Kasumi-1 (cell line): ENCODE measurements at regions not wholly inside any gene's neighbourhood (a gene's known extent, or its start where the extent isn't known, plus 50 kb on each side); places are given as distances from the start of the nearest gene placed in this dataset.

Source experiments
- DNase-seq, 2 experiments: peaks; one replicate each; lab custom pipeline; 2025; lab: John Stamatoyannopoulos, UW

- DNase-seq, result no peak
Observed at GRCh38 chr10:10307551-10307950, 710.1 kb upstream of the CELF2 start.

GRCh38 chr10:10310498-10310897, 707.2 kb upstream of the CELF2 start:
- no peak for DNase-seq

GRCh38 chr10:10311966-10312365, 705.7 kb upstream of the CELF2 start:
- no peak for DNase-seq

- no peak for DNase-seq
Observed at GRCh38 chr10:10313149-10313835, 704.4 kb upstream of the CELF2 start.

GRCh38 chr10:10314626-10315025, 703.0 kb upstream of the CELF2 start:
- no peak for DNase-seq

GRCh38 chr10:10315989-10316388, 701.7 kb upstream of the CELF2 start:
- DNase-seq, result no peak

- DNase-seq, result no peak
Observed at GRCh38 chr10:10317151-10317550, 700.5 kb upstream of the CELF2 start.

- no peak for DNase-seq
Observed at GRCh38 chr10:10318856-10319255, 698.8 kb upstream of the CELF2 start.

- no peak for DNase-seq
Observed at GRCh38 chr10:10320956-10321355, 696.7 kb upstream of the CELF2 start.

GRCh38 chr10:10326116-10326515, 691.6 kb upstream of the CELF2 start:
- DNase-seq, result no peak

- no peak for DNase-seq
Observed at GRCh38 chr10:10327934-10328333, 689.7 kb upstream of the CELF2 start.

- no peak for DNase-seq
Observed at GRCh38 chr10:10330418-10330817, 687.3 kb upstream of the CELF2 start.

GRCh38 chr10:10332786-10333185, 684.9 kb upstream of the CELF2 start:
- no peak for DNase-seq

GRCh38 chr10:10333622-10334021, 684.0 kb upstream of the CELF2 start:
- DNase-seq, result no peak

GRCh38 chr10:10338339-10338738, 679.3 kb upstream of the CELF2 start:
- DNase-seq, result no peak

GRCh38 chr10:10346390-10347150, 671.1 kb upstream of the CELF2 start:
- DNase-seq, result no peak

- no peak for DNase-seq
Observed at GRCh38 chr10:10350050-10350449, 667.6 kb upstream of the CELF2 start.

- no peak for DNase-seq
Observed at GRCh38 chr10:10351451-10351850, 666.2 kb upstream of the CELF2 start.

- no peak for DNase-seq
Observed at GRCh38 chr10:10353326-10353868, 664.3 kb upstream of the CELF2 start.

- DNase-seq, result no peak
Observed at GRCh38 chr10:10359263-10359662, 658.4 kb upstream of the CELF2 start.

GRCh38 chr10:10361301-10361885, 656.3 kb upstream of the CELF2 start:
- no peak for DNase-seq

GRCh38 chr10:10362800-10363199, 654.9 kb upstream of the CELF2 start:
- no peak for DNase-seq

- no peak for DNase-seq
Observed at GRCh38 chr10:10363217-10363616, 654.5 kb upstream of the CELF2 start.
